Midbrain (tissue), 1 donor: ENCODE measurements at regions not wholly inside any gene's neighbourhood (a gene's known extent, or its start where the extent isn't known, plus 50 kb on each side); places are given as distances from the start of the nearest gene placed in this dataset.
"Not testable (repeated sequence)": the region's sequence is repeated elsewhere in the genome, so short reads cannot be mapped to it uniquely, and the experiment has no call there.

ENCODE experiments used
- DNase-seq: peaks from one replicate; lab custom pipeline; 2025; lab: John Stamatoyannopoulos, UW

GRCh38 chr16:88227722-88228482 lies 154.9 kb upstream of the ZNF469 start:
- DNase-seq, result not testable (repeated sequence)

- not testable (repeated sequence) for DNase-seq
Observed at GRCh38 chr16:88228751-88229150, 154.0 kb upstream of the ZNF469 start.

GRCh38 chr16:88229710-88230109 lies 153.0 kb upstream of the ZNF469 start:
- DNase-seq, result not testable (repeated sequence)

- not testable (repeated sequence) for DNase-seq
Observed at GRCh38 chr16:88230276-88230966, 152.3 kb upstream of the ZNF469 start.

GRCh38 chr16:88230967-88231615 lies 151.7 kb upstream of the ZNF469 start:
- not testable (repeated sequence) for DNase-seq

GRCh38 chr16:88231839-88232238 lies 150.9 kb upstream of the ZNF469 start:
- not testable (repeated sequence) for DNase-seq

GRCh38 chr16:88232401-88233258 lies 150.1 kb upstream of the ZNF469 start:
- not testable (repeated sequence) for DNase-seq

GRCh38 chr16:88233621-88234420 lies 148.9 kb upstream of the ZNF469 start:
- not testable (repeated sequence) for DNase-seq

GRCh38 chr16:88234421-88235271 lies 148.1 kb upstream of the ZNF469 start:
- not testable (repeated sequence) for DNase-seq

GRCh38 chr16:88235691-88236090 lies 147.1 kb upstream of the ZNF469 start:
- not testable (repeated sequence) for DNase-seq

- DNase-seq, result not testable (repeated sequence)
Observed at GRCh38 chr16:88236229-88236628, 146.5 kb upstream of the ZNF469 start.

- DNase-seq, result not testable (repeated sequence)
Observed at GRCh38 chr16:88237314-88237713, 145.4 kb upstream of the ZNF469 start.

GRCh38 chr16:88237761-88238415 lies 144.9 kb upstream of the ZNF469 start:
- not testable (repeated sequence) for DNase-seq

GRCh38 chr16:88238732-88239274 lies 144.0 kb upstream of the ZNF469 start:
- not testable (repeated sequence) for DNase-seq

- DNase-seq, result not testable (repeated sequence)
Observed at GRCh38 chr16:88240118-88240517, 142.6 kb upstream of the ZNF469 start.

GRCh38 chr16:88240776-88241175 lies 142.0 kb upstream of the ZNF469 start:
- DNase-seq, result not testable (repeated sequence)

GRCh38 chr16:88241404-88242311 lies 141.1 kb upstream of the ZNF469 start:
- DNase-seq, result not testable (repeated sequence)
